ENCODE measurements at regions not wholly inside any gene's neighbourhood (a gene's known extent, or its start where the extent isn't known, plus 50 kb on each side); places are given as distances from the start of the nearest gene placed in this dataset.
"Not testable (repeated sequence)": the region's sequence is repeated elsewhere in the genome, so short reads cannot be mapped to it uniquely, and the experiment has no call there.

- H3K9me3 ChIP-seq, result no peaks in the 10 kb centered on the region
- TF ChIP-seq CTCF (IDR thresholded peaks at IDR 0.05), result no peak
Measured at GRCh38 chr22:23394525-23395326, 185.4 kb downstream of the IGLL1 start.

GRCh38 chr22:23393721-23394320 lies 186.3 kb downstream of the IGLL1 start:
- no peak overlapping the region for H3K4me3 ChIP-seq
- peak; percentile 12 to 63 for DNase-seq
- intact Hi-C loops (cut with DNase I; ENCODE audit: low total_unique reads), result no loop called here
- no peaks in the 10 kb centered on the region for H3K4me1 ChIP-seq
- H3K9me3 ChIP-seq, result no peaks in the 10 kb centered on the region
- no peaks in the 10 kb centered on the region for H3K36me3 ChIP-seq
- no peak overlapping the region for H3K27ac ChIP-seq
- H3K27me3 ChIP-seq, result no peaks in the 10 kb centered on the region
- no peak for TF ChIP-seq CTCF (IDR thresholded peaks at IDR 0.05)

More at GRCh38 chr22:23394525-23395326, 185.4 kb downstream of the IGLL1 start:
- intact Hi-C loops (cut with DNase I; ENCODE audit: low total_unique reads), result no loop called here
- H3K27me3 ChIP-seq, result no peaks in the 10 kb centered on the region
- H3K27ac ChIP-seq, result no peak overlapping the region
- H3K4me3 ChIP-seq, result no peak overlapping the region
- H3K36me3 ChIP-seq, result no peaks in the 10 kb centered on the region
- DNase-seq, result no peak
- no peaks in the 10 kb centered on the region for H3K4me1 ChIP-seq

- H3K4me1 ChIP-seq; intact Hi-C loops (cut with DNase I; ENCODE audit: low total_unique reads); H3K9me3 ChIP-seq; H3K4me3 ChIP-seq; H3K27me3 ChIP-seq; H3K27ac ChIP-seq; H3K36me3 ChIP-seq: not testable (repeated sequence)
- DNase-seq, result peak in 1 of 2 donors; percentile 1
Measured at GRCh38 chr22:23393199-23393598, 186.9 kb downstream of the IGLL1 start.

- H3K9me3 ChIP-seq, result no peaks in the 10 kb centered on the region
- DNase-seq, result peak; percentile 5 to 51
- H3K36me3 ChIP-seq, result no peaks in the 10 kb centered on the region
- no peak for TF ChIP-seq CTCF (IDR thresholded peaks at IDR 0.05)
- no peak overlapping the region for H3K4me3 ChIP-seq
- H3K27me3 ChIP-seq, result peaks cover 0 to 3% of the 10 kb centered on the region in 2 donors
- H3K4me1 ChIP-seq, result no peaks in the 10 kb centered on the region
- no peak overlapping the region for H3K27ac ChIP-seq
- intact Hi-C loops (cut with DNase I; ENCODE audit: low total_unique reads), result no loop called here
Measured at GRCh38 chr22:23392420-23393121, 187.5 kb downstream of the IGLL1 start.

GRCh38 chr22:23391022-23391421 lies 189.1 kb downstream of the IGLL1 start:
- DNase-seq, result peak in 1 of 2 donors; percentile 12
- no peaks in the 10 kb centered on the region for H3K36me3 ChIP-seq
- peaks cover 0 to 16% of the 10 kb centered on the region in 2 donors for H3K27me3 ChIP-seq
- no peaks in the 10 kb centered on the region for H3K9me3 ChIP-seq
- intact Hi-C loops (cut with DNase I; ENCODE audit: low total_unique reads), result no loop called here
- H3K4me3 ChIP-seq, result no peak overlapping the region
- no peak for TF ChIP-seq CTCF (IDR thresholded peaks at IDR 0.05)
- H3K27ac ChIP-seq, result no peak overlapping the region
- H3K4me1 ChIP-seq, result peaks cover 0 to 3% (median 0%) of the 10 kb centered on the region in 4 donors

Measured in tibial artery (tissue), 4 donors.